ENCODE measurements at regions not wholly inside any gene's neighbourhood (a gene's known extent, or its start where the extent isn't known, plus 50 kb on each side); places are given as distances from the start of the nearest gene placed in this dataset.

GRCh38 chr20:60210779-60211617 lies 252.8 kb downstream of the CDH26 start:
- Mint-ChIP-seq H3K27ac (no peak overlapping the region), H3K36me3 (no peaks in the 10 kb centered on the region), H3K9me3 (no peaks in the 10 kb centered on the region), H3K4me3 (no peak overlapping the region), H3K4me1 (peaks cover 29% of the 10 kb centered on the region), H3K27me3 (ENCODE audit: insufficient read depth, low read depth) (peaks cover 7% of the 10 kb centered on the region)
- Histone ChIP-seq H3K9me3 (ENCODE audit: low read depth) (no peaks in the 10 kb centered on the region), H3F3A (ENCODE audit: low read depth) (no peaks in the 10 kb centered on the region), H4K20me1 (ENCODE audit: low read depth) (no peaks in the 10 kb centered on the region), H3K9ac (no peak overlapping the region), H3K36me3 (no peaks in the 10 kb centered on the region), H2AFZ (replicated peaks) (peak overlapping the region; percentile 42), H3K27ac (no peak overlapping the region), H3K79me2 (ENCODE audit: low read depth) (no peaks in the 10 kb centered on the region), H3K4me1 (no peaks in the 10 kb centered on the region), H3K4me3 (no peak overlapping the region), H3K27me3 (no peaks in the 10 kb centered on the region), H3K4me2 (no peak overlapping the region)
- DNase-seq (ENCODE audit: low spot score) = peak; percentile 79
- TF ChIP-seq EZH2 (IDR thresholded peaks at IDR 0.05) (no peak), CTCF (IDR thresholded peaks at IDR 0.05) (peak; percentile 95)

GRCh38 chr20:60211618-60212463 lies 253.6 kb downstream of the CDH26 start:
- no peaks in the 10 kb centered on the region for H3K36me3 ChIP-seq
- H4K20me1 ChIP-seq (ENCODE audit: low read depth) = no peaks in the 10 kb centered on the region
- peaks cover 30% of the 10 kb centered on the region for H3K4me1 Mint-ChIP-seq
- no peaks in the 10 kb centered on the region for H3K4me1 ChIP-seq
- H3F3A ChIP-seq (ENCODE audit: low read depth) = no peaks in the 10 kb centered on the region
- H3K27ac ChIP-seq = no peak overlapping the region
- H3K27me3 Mint-ChIP-seq (ENCODE audit: insufficient read depth, low read depth) = peaks cover 7% of the 10 kb centered on the region
- H3K4me2 ChIP-seq = no peak overlapping the region
- no peaks in the 10 kb centered on the region for H3K79me2 ChIP-seq (ENCODE audit: low read depth)
- H3K9me3 ChIP-seq (ENCODE audit: low read depth) = no peaks in the 10 kb centered on the region
- DNase-seq (ENCODE audit: low spot score) = no peak
- no peak overlapping the region for H3K4me3 ChIP-seq
- H3K9me3 Mint-ChIP-seq = no peaks in the 10 kb centered on the region
- no peak overlapping the region for H3K9ac ChIP-seq
- H3K27ac Mint-ChIP-seq = peak overlapping the region; percentile 76
- no peak overlapping the region for H3K4me3 Mint-ChIP-seq
- no peaks in the 10 kb centered on the region for H3K27me3 ChIP-seq
- TF ChIP-seq EZH2 (IDR thresholded peaks at IDR 0.05) (no peak), CTCF (IDR thresholded peaks at IDR 0.05) (no peak), EZH2phosphoT487 (IDR thresholded peaks at IDR 0.05) (no peak)
- no peak overlapping the region for H2AFZ ChIP-seq (replicated peaks)
- no peaks in the 10 kb centered on the region for H3K36me3 Mint-ChIP-seq

- DNase-seq (ENCODE audit: low spot score) = no peak
- Mint-ChIP-seq H3K27me3 (ENCODE audit: insufficient read depth, low read depth) (peaks cover 5% of the 10 kb centered on the region), H3K36me3 (no peaks in the 10 kb centered on the region), H3K4me3 (no peak overlapping the region), H3K27ac (peak overlapping the region; percentile 83), H3K4me1 (peaks cover 30% of the 10 kb centered on the region), H3K9me3 (no peaks in the 10 kb centered on the region)
- Histone ChIP-seq H3K36me3 (no peaks in the 10 kb centered on the region), H2AFZ (replicated peaks) (no peak overlapping the region), H3K4me3 (no peak overlapping the region), H3K4me1 (no peaks in the 10 kb centered on the region), H3K9ac (no peak overlapping the region), H3K4me2 (no peak overlapping the region), H3K27me3 (no peaks in the 10 kb centered on the region), H3K27ac (no peak overlapping the region), H3K79me2 (ENCODE audit: low read depth) (no peaks in the 10 kb centered on the region), H3K9me3 (ENCODE audit: low read depth) (no peaks in the 10 kb centered on the region), H3F3A (ENCODE audit: low read depth) (no peaks in the 10 kb centered on the region), H4K20me1 (ENCODE audit: low read depth) (no peaks in the 10 kb centered on the region)
- TF ChIP-seq EZH2 (IDR thresholded peaks at IDR 0.05) = no peak
- TF ChIP-seq EZH2phosphoT487 (IDR thresholded peaks at IDR 0.05) = no peak
- TF ChIP-seq CTCF (IDR thresholded peaks at IDR 0.05) = no peak
These were observed 254.5 kb downstream of the CDH26 start for GRCh38 chr20:60212695-60213094.
